ENCODE measurements at regions not wholly inside any gene's neighbourhood (a gene's known extent, or its start where the extent isn't known, plus 50 kb on each side); places are given as distances from the start of the nearest gene placed in this dataset.
"Not testable (repeated sequence)": the region's sequence is repeated elsewhere in the genome, so short reads cannot be mapped to it uniquely, and the experiment has no call there.

- Mint-ChIP-seq H3K9me3 (peaks cover 0 to 4% of the 10 kb centered on the region in 2 donors), H3K36me3 (ENCODE audit: insufficient read depth in 2 of 2) (no peaks in the 10 kb centered on the region), H3K27ac (no peak overlapping the region), H3K27me3 (ENCODE audit: low read depth) (no peaks in the 10 kb centered on the region), H3K4me1 (ENCODE audit: low read depth) (no peaks in the 10 kb centered on the region), H3K4me3 (no peak overlapping the region)
- DNase-seq (no peak), ATAC-seq (replicated peaks in 1 of 2) (no peak)
Observed at GRCh38 chr1:213435715-213436114, 384.7 kb downstream of the RPS6KC1 start.

GRCh38 chr1:213438339-213438738 is 387.3 kb downstream of the RPS6KC1 start:
- Mint-ChIP-seq H3K27ac (no peak overlapping the region), H3K36me3 (ENCODE audit: insufficient read depth in 2 of 2) (no peaks in the 10 kb centered on the region), H3K4me1 (ENCODE audit: low read depth) (no peaks in the 10 kb centered on the region), H3K27me3 (ENCODE audit: low read depth) (no peaks in the 10 kb centered on the region), H3K4me3 (no peak overlapping the region), H3K9me3 (peaks cover 0 to 2% of the 10 kb centered on the region in 2 donors)
- no peak for DNase-seq
- ATAC-seq (replicated peaks in 1 of 2) = no peak

- DNase-seq (no peak), ATAC-seq (replicated peaks in 1 of 2) (no peak)
- Mint-ChIP-seq H3K4me1 (ENCODE audit: low read depth) (no peaks in the 10 kb centered on the region), H3K36me3 (ENCODE audit: insufficient read depth in 2 of 2) (no peaks in the 10 kb centered on the region), H3K27me3 (ENCODE audit: low read depth) (peaks cover 5% of the 10 kb centered on the region), H3K9me3 (peaks cover 0 to 2% of the 10 kb centered on the region in 2 donors), H3K27ac (no peak overlapping the region), H3K4me3 (no peak overlapping the region)
Observed at GRCh38 chr1:213439703-213440102, 388.7 kb downstream of the RPS6KC1 start.

GRCh38 chr1:213440766-213441165 is 389.7 kb downstream of the RPS6KC1 start:
- H3K36me3 Mint-ChIP-seq (ENCODE audit: insufficient read depth in 2 of 2) = no peaks in the 10 kb centered on the region
- H3K27ac Mint-ChIP-seq = no peak overlapping the region
- no peaks in the 10 kb centered on the region for H3K4me1 Mint-ChIP-seq (ENCODE audit: low read depth)
- ATAC-seq (replicated peaks in 1 of 2) = no peak
- peaks cover 0 to 2% of the 10 kb centered on the region in 2 donors for H3K9me3 Mint-ChIP-seq
- H3K4me3 Mint-ChIP-seq = no peak overlapping the region
- DNase-seq = no peak
- H3K27me3 Mint-ChIP-seq (ENCODE audit: low read depth) = peaks cover 5% of the 10 kb centered on the region

- peaks cover 0 to 2% of the 10 kb centered on the region in 2 donors for H3K9me3 Mint-ChIP-seq
- ATAC-seq (replicated peaks in 1 of 2) (no peak), DNase-seq (no peak)
- H3K4me1 Mint-ChIP-seq (ENCODE audit: low read depth) = no peaks in the 10 kb centered on the region
- no peak overlapping the region for H3K4me3 Mint-ChIP-seq
- H3K27me3 Mint-ChIP-seq (ENCODE audit: low read depth) = peaks cover 5% of the 10 kb centered on the region
- no peaks in the 10 kb centered on the region for H3K36me3 Mint-ChIP-seq (ENCODE audit: insufficient read depth in 2 of 2)
- H3K27ac Mint-ChIP-seq = no peak overlapping the region
Observed at GRCh38 chr1:213443415-213443814, 392.4 kb downstream of the RPS6KC1 start.

- Mint-ChIP-seq H3K36me3 (ENCODE audit: insufficient read depth in 2 of 2) (no peaks in the 10 kb centered on the region), H3K4me3 (no peak overlapping the region), H3K4me1 (ENCODE audit: low read depth) (no peaks in the 10 kb centered on the region), H3K27me3 (ENCODE audit: low read depth) (peaks cover 5% of the 10 kb centered on the region), H3K27ac (no peak overlapping the region), H3K9me3 (peaks cover 0 to 2% of the 10 kb centered on the region in 2 donors)
- DNase-seq (no peak), ATAC-seq (replicated peaks in 1 of 2) (peak in 1 of 2 donors; percentile 39)
Observed at GRCh38 chr1:213444224-213444623, 393.2 kb downstream of the RPS6KC1 start.

GRCh38 chr1:213446496-213446895 is 395.5 kb downstream of the RPS6KC1 start:
- ATAC-seq (replicated peaks in 1 of 2) = no peak
- no peak overlapping the region for H3K4me3 Mint-ChIP-seq

GRCh38 chr1:213448360-213448759 is 397.3 kb downstream of the RPS6KC1 start:
- no peak overlapping the region for H3K4me3 Mint-ChIP-seq
- no peaks in the 10 kb centered on the region for H3K4me1 Mint-ChIP-seq (ENCODE audit: low read depth)
- DNase-seq (no peak), ATAC-seq (replicated peaks in 1 of 2) (no peak)
- peaks cover 5% of the 10 kb centered on the region for H3K27me3 Mint-ChIP-seq (ENCODE audit: low read depth)
- no peak overlapping the region for H3K27ac Mint-ChIP-seq
- no peaks in the 10 kb centered on the region for H3K9me3 Mint-ChIP-seq
- no peaks in the 10 kb centered on the region for H3K36me3 Mint-ChIP-seq (ENCODE audit: insufficient read depth in 2 of 2)

More at GRCh38 chr1:213446496-213446895, 395.5 kb downstream of the RPS6KC1 start:
- H3K4me1 Mint-ChIP-seq (ENCODE audit: low read depth) = no peaks in the 10 kb centered on the region
- H3K27me3 Mint-ChIP-seq (ENCODE audit: low read depth) = peaks cover 5% of the 10 kb centered on the region
- H3K9me3 Mint-ChIP-seq = no peaks in the 10 kb centered on the region
- no peak overlapping the region for H3K27ac Mint-ChIP-seq
- no peaks in the 10 kb centered on the region for H3K36me3 Mint-ChIP-seq (ENCODE audit: insufficient read depth in 2 of 2)
- DNase-seq = no peak

GRCh38 chr1:213448776-213449175 is 397.7 kb downstream of the RPS6KC1 start:
- no peak overlapping the region for H3K27ac Mint-ChIP-seq
- no peaks in the 10 kb centered on the region for H3K9me3 Mint-ChIP-seq
- no peaks in the 10 kb centered on the region for H3K4me1 Mint-ChIP-seq (ENCODE audit: low read depth)
- H3K4me3 Mint-ChIP-seq = no peak overlapping the region
- H3K36me3 Mint-ChIP-seq (ENCODE audit: insufficient read depth in 2 of 2) = no peaks in the 10 kb centered on the region
- DNase-seq (no peak), ATAC-seq (replicated peaks in 1 of 2) (no peak)
- H3K27me3 Mint-ChIP-seq (ENCODE audit: low read depth) = peaks cover 5% of the 10 kb centered on the region

GRCh38 chr1:213452501-213452900 is 401.5 kb downstream of the RPS6KC1 start:
- Mint-ChIP-seq H3K4me1 (ENCODE audit: low read depth) (no peaks in the 10 kb centered on the region), H3K27ac (no peak overlapping the region), H3K27me3 (ENCODE audit: low read depth) (no peaks in the 10 kb centered on the region), H3K9me3 (no peaks in the 10 kb centered on the region), H3K4me3 (no peak overlapping the region), H3K36me3 (ENCODE audit: insufficient read depth in 2 of 2) (no peaks in the 10 kb centered on the region)
- ATAC-seq (replicated peaks in 1 of 2) = no peak
- no peak for DNase-seq

GRCh38 chr1:213457186-213457585 is 406.1 kb downstream of the RPS6KC1 start:
- no peaks in the 10 kb centered on the region for H3K27me3 Mint-ChIP-seq (ENCODE audit: low read depth)
- no peak for ATAC-seq (replicated peaks in 1 of 2)
- H3K36me3 Mint-ChIP-seq (ENCODE audit: insufficient read depth in 2 of 2) = no peaks in the 10 kb centered on the region
- no peak overlapping the region for H3K4me3 Mint-ChIP-seq
- no peak overlapping the region for H3K27ac Mint-ChIP-seq
- H3K4me1 Mint-ChIP-seq (ENCODE audit: low read depth) = no peaks in the 10 kb centered on the region
- DNase-seq = no peak
- H3K9me3 Mint-ChIP-seq = peaks cover 2 to 7% of the 10 kb centered on the region in 2 donors

- ATAC-seq (replicated peaks in 1 of 2) (no peak), DNase-seq (no peak)
- Mint-ChIP-seq H3K27ac (no peak overlapping the region), H3K4me3 (no peak overlapping the region), H3K27me3 (ENCODE audit: low read depth) (no peaks in the 10 kb centered on the region), H3K9me3 (peaks cover 2 to 7% of the 10 kb centered on the region in 2 donors), H3K36me3 (ENCODE audit: insufficient read depth in 2 of 2) (no peaks in the 10 kb centered on the region), H3K4me1 (ENCODE audit: low read depth) (no peaks in the 10 kb centered on the region)
Observed at GRCh38 chr1:213457733-213458132, 406.7 kb downstream of the RPS6KC1 start.

- not testable (repeated sequence) for H3K27me3 Mint-ChIP-seq (ENCODE audit: low read depth); H3K27ac Mint-ChIP-seq; H3K36me3 Mint-ChIP-seq (ENCODE audit: insufficient read depth in 2 of 2); ATAC-seq (replicated peaks in 1 of 2); H3K4me3 Mint-ChIP-seq; DNase-seq; H3K9me3 Mint-ChIP-seq; H3K4me1 Mint-ChIP-seq (ENCODE audit: low read depth)
Observed at GRCh38 chr1:213462374-213462773, 411.3 kb downstream of the RPS6KC1 start.

- H3K9me3 Mint-ChIP-seq = peaks cover 2 to 4% of the 10 kb centered on the region in 2 donors
- H3K4me3 Mint-ChIP-seq = no peak overlapping the region
- ATAC-seq (replicated peaks in 1 of 2) = no peak
- no peaks in the 10 kb centered on the region for H3K27me3 Mint-ChIP-seq (ENCODE audit: low read depth)
- H3K4me1 Mint-ChIP-seq (ENCODE audit: low read depth) = no peaks in the 10 kb centered on the region
- no peak for DNase-seq
- H3K27ac Mint-ChIP-seq = no peak overlapping the region
- H3K36me3 Mint-ChIP-seq (ENCODE audit: insufficient read depth in 2 of 2) = no peaks in the 10 kb centered on the region
Observed at GRCh38 chr1:213464786-213465460, 413.9 kb downstream of the RPS6KC1 start.

All from activated T-cell treated with anti-CD3 and anti-CD28 coated beads, Interleukin-2, amount 50 U/mL, for 72 hours (primary cell).